GM23248 (cell line): ENCODE measurements at regions not wholly inside any gene's neighbourhood (a gene's known extent, or its start where the extent isn't known, plus 50 kb on each side); places are given as distances from the start of the nearest gene placed in this dataset.

ENCODE experiments used
- DNase-seq: peaks from one replicate; pipeline ENCODE4 v3.0.0-alpha.2; 2015
- H2AFZ ChIP-seq: fragments of 200-600 bp; sonication (generic); 2 replicates; pipeline ENCODE4 v1.6.1; 2016; ENCODE audit warnings: antibody characterized with exemption
- H3F3A ChIP-seq: fragments of 200-600 bp; sonication (generic); 2 replicates; pipeline ENCODE4 v1.6.1; 2016; ENCODE audit warnings: mild to moderate bottlenecking, antibody characterized with exemption, mixed run types; ENCODE audit not compliant: insufficient read depth
- H3K27ac ChIP-seq: fragments of 200-600 bp; sonication (generic); 2 replicates; pipeline ENCODE4 v1.5.1; 2016; ENCODE audit warnings: mild to moderate bottlenecking
- H3K27me3 ChIP-seq: fragments of 200-600 bp; sonication (generic); replicated peaks from 2 replicates; pipeline ENCODE4 v1.6.1; 2016; ENCODE audit warnings: mild to moderate bottlenecking; ENCODE audit not compliant: insufficient read depth
- H3K36me3 ChIP-seq: fragments of 200-600 bp; sonication (generic); 2 replicates; pipeline ENCODE4 v1.6.1; 2016; ENCODE audit warnings: low read depth, mild to moderate bottlenecking
- H3K4me1 ChIP-seq: fragments of 200-600 bp; sonication (generic); 2 replicates; pipeline ENCODE4 v1.6.1; 2016; ENCODE audit warnings: mild to moderate bottlenecking; ENCODE audit not compliant: insufficient read depth
- H3K4me2 ChIP-seq: fragments of 200-600 bp; sonication (generic); one replicate; pipeline ENCODE4 v1.6.1; 2016; ENCODE audit warnings: mild to moderate bottlenecking; ENCODE audit not compliant: unreplicated experiment
- H3K4me3 ChIP-seq: fragments of 200-600 bp; sonication (generic); 2 replicates; pipeline ENCODE4 v1.5.1; 2016; ENCODE audit warnings: mild to moderate bottlenecking
- H3K79me2 ChIP-seq: fragments of 200-600 bp; sonication (generic); 2 replicates; pipeline ENCODE4 v1.6.1; 2016; ENCODE audit warnings: mild to moderate bottlenecking; ENCODE audit not compliant: insufficient read depth
- H3K9ac ChIP-seq: fragments of 200-600 bp; sonication (generic); 2 replicates; pipeline ENCODE4 v1.6.1; 2016; ENCODE audit warnings: mild to moderate bottlenecking
- H3K9me2 ChIP-seq: fragments of 200-600 bp; sonication (generic); 2 replicates; pipeline ENCODE4 v1.6.1; 2016; ENCODE audit warnings: mixed run types, mild to moderate bottlenecking, moderate library complexity; ENCODE audit not compliant: insufficient read depth
- H3K9me3 ChIP-seq: fragments of 200-600 bp; sonication (generic); one replicate; pipeline ENCODE4 v1.6.1; 2017; ENCODE audit warnings: low read depth
- H4K20me1 ChIP-seq: fragments of 200-600 bp; sonication (generic); 2 replicates; pipeline ENCODE4 v1.6.0; 2016; ENCODE audit not compliant: insufficient read depth
- EZH2 ChIP-seq: fragments of 200-600 bp; sonication (generic); IDR thresholded peaks from 2 replicates; pipeline ENCODE4 v1.6.1; 2018; ENCODE audit warnings: antibody characterized with exemption, mild to moderate bottlenecking; ENCODE audit not compliant: insufficient read depth, poor library complexity, severe bottlenecking
- EZH2phosphoT487 ChIP-seq: fragments of 200-600 bp; sonication (generic); IDR thresholded peaks from 2 replicates; pipeline ENCODE4 v1.6.1; 2018; ENCODE audit warnings: antibody characterized with exemption, moderate library complexity, mild to moderate bottlenecking, low read depth; ENCODE audit not compliant: insufficient read depth
- WGBS, 2 experiments: methylation state at CpG; one replicate each; pipeline ENCODE4 v1.1.6; 2015 to 2017; ENCODE audit warnings: low lambda C conversion rate in 2 of 2, low coverage in 1 of 2; ENCODE audit errors: missing lambda C conversion rate in 2 of 2; 5-methylcytosine and 5-hydroxymethylcytosine counted together
- in situ Hi-C: fragments of 300-500 bp; cut with MboI; formaldehyde crosslinking; loops from 2 replicates; pipeline ENCODE4 v1.15.0; 2020

DNA sequence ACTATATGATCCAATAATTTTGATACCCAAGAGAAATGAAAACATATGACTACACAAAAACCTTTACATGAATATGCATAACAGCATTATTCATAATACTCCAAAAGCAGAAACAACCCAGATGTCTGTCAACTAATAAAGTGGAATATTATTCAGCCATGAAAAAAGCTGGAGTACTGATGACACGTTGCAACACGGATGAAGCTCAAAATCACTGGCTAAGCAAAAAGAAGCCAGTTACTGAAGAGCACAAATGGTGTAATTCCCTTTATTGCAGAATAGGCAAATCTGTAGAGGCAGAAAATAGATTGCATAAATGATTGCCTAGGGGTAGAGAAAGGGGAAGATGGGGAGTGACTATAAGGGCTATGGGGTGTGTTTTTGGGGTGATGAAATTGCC, 117.6 kb upstream of the FGF3 start:
- DNase-seq, result no peak
- H3K9me2 ChIP-seq, result no peaks in the 10 kb centered on the region
- no peak overlapping the region for H3K4me3 ChIP-seq
- no peaks in the 10 kb centered on the region for H3F3A ChIP-seq
- H3K9ac ChIP-seq, result no peak overlapping the region
- no peaks in the 10 kb centered on the region for H4K20me1 ChIP-seq
- H2AFZ ChIP-seq, result no peak overlapping the region
- WGBS, 2 experiments, result 40 to 47% methylated on average over 2 of the region's 2 CpGs
- TF ChIP-seq EZH2phosphoT487 (no peak), EZH2 (no peak)
- H3K4me2 ChIP-seq, result no peak overlapping the region
- no peaks in the 10 kb centered on the region for H3K79me2 ChIP-seq
- in situ Hi-C loops, result no loop called here
- H3K4me1 ChIP-seq, result no peaks in the 10 kb centered on the region
- H3K36me3 ChIP-seq, result no peaks in the 10 kb centered on the region
- H3K9me3 ChIP-seq, result no peaks in the 10 kb centered on the region
- H3K27ac ChIP-seq, result no peak overlapping the region
- peaks cover 43% of the 10 kb centered on the region for H3K27me3 ChIP-seq

DNA sequence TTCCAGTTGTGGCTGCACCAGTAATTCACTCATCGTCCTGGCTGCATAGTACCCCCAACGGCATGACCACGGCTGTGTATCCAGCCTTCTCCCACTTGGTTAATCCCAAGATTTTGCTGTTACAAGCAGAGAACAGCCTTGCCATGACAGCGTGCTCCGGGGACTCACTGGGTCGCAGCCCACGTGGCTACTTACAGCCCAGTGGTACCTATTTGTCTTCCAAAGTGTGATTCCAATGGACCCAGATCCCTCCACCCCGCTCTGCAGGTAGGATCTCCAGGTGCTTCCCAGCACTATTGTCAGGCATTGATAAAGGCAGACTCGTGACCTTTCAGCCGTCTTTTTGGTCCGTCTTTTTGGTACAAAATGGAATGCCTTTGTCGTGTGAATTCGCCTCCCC, 119.0 kb upstream of the FGF3 start:
- Histone ChIP-seq H3F3A (no peaks in the 10 kb centered on the region), H3K27me3 (peaks cover 33% of the 10 kb centered on the region), H3K4me2 (no peak overlapping the region), H3K9me3 (no peaks in the 10 kb centered on the region), H2AFZ (no peak overlapping the region), H3K4me1 (no peaks in the 10 kb centered on the region), H3K4me3 (no peak overlapping the region), H3K9me2 (no peaks in the 10 kb centered on the region), H4K20me1 (no peaks in the 10 kb centered on the region), H3K9ac (no peak overlapping the region), H3K36me3 (no peaks in the 10 kb centered on the region), H3K79me2 (no peaks in the 10 kb centered on the region), H3K27ac (no peak overlapping the region)
- no peak for TF ChIP-seq EZH2phosphoT487
- TF ChIP-seq EZH2, result no peak
- DNase-seq, result no peak
- 62 to 66% methylated on average over 13 of the region's 13 CpGs for WGBS, 2 experiments
- in situ Hi-C loops, result no loop called here

DNA sequence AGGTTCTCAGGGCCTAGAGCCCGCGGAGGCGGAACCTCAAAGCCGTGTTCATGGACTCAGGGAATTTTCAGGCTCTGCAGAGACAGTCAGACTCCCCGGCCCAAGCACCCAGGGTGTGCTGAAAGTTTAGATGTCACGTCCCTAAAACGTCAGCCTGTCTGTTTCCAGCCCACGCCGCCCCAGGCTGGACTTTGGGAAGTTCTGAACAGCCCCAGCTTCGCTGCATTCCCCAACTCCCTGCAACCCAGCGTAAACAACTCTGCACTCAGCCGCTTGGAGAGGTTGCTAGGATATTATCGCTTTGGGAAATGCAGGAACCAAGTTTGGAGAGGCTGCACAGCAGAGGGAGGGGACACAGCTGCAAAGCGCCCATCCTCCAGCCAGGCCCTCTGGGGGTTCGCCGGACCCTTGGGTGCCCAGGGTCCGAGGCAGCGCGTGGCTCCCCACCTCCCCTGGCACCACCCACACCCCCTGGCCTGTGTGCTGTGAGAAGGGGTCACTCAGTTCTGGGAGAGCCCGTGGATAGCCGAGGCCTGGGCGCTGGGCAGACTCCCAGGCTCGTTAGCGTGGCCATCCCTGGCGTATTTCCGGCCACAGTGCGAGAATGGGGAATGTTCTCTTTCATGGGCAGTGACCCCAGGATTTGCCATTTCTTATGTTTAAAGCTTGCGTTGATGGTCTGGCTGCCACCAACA, 120.5 kb upstream of the FGF3 start:
- no peak overlapping the region for H3K4me3 ChIP-seq
- TF ChIP-seq EZH2phosphoT487 (no peak), EZH2 (no peak)
- peaks cover 27% of the 10 kb centered on the region; the same call in 1 of the 2 replicates for H3K27me3 ChIP-seq
- in situ Hi-C loops, result no loop called here
- no peak for DNase-seq
- H4K20me1 ChIP-seq, result no peaks in the 10 kb centered on the region
- no peaks in the 10 kb centered on the region for H3F3A ChIP-seq
- H2AFZ ChIP-seq, result no peak overlapping the region
- no peak overlapping the region for H3K27ac ChIP-seq
- H3K4me2 ChIP-seq, result no peak overlapping the region
- H3K36me3 ChIP-seq, result no peaks in the 10 kb centered on the region
- H3K9ac ChIP-seq, result no peak overlapping the region
- H3K79me2 ChIP-seq, result no peaks in the 10 kb centered on the region
- no peaks in the 10 kb centered on the region for H3K9me2 ChIP-seq
- no peaks in the 10 kb centered on the region for H3K9me3 ChIP-seq
- 45 to 51% methylated on average over 23 to 28 of the region's 28 CpGs for WGBS, 2 experiments
- no peaks in the 10 kb centered on the region for H3K4me1 ChIP-seq

DNA sequence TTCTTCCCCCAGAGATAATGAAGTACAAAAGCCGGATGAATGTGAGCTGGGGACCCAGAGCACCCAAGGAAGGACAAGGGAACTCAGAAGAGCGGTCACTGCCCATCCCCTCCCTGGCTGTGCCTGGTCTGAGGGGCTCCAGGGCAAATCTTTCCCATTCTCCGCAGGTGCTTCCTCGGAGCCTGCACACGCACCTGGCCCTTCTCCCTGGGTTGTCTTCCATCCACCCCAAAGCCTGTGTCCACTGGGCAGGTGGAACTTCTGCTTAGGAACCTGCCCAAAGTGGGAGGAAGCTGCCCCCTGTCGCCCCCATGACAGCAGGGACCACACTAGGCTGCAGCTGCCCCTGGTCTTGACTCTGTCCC, 121.0 kb upstream of the FGF3 start:
- no peak overlapping the region for H3K9ac ChIP-seq
- H3K27me3 ChIP-seq, result peaks cover 32% of the 10 kb centered on the region
- H3F3A ChIP-seq, result no peaks in the 10 kb centered on the region
- no peaks in the 10 kb centered on the region for H3K79me2 ChIP-seq
- no peak overlapping the region for H3K4me2 ChIP-seq
- DNase-seq, result no peak
- H3K4me1 ChIP-seq, result no peaks in the 10 kb centered on the region
- no peaks in the 10 kb centered on the region for H3K9me2 ChIP-seq
- H3K27ac ChIP-seq, result no peak overlapping the region
- in situ Hi-C loops, result no loop called here
- WGBS, 2 experiments, result 57 to 64% methylated on average over 6 of the region's 6 CpGs
- TF ChIP-seq EZH2 (no peak), EZH2phosphoT487 (no peak)
- H3K4me3 ChIP-seq, result no peak overlapping the region
- H3K9me3 ChIP-seq, result no peaks in the 10 kb centered on the region
- H4K20me1 ChIP-seq, result no peaks in the 10 kb centered on the region
- no peaks in the 10 kb centered on the region for H3K36me3 ChIP-seq
- H2AFZ ChIP-seq, result no peak overlapping the region
